Neuronal stem cell (in vitro differentiated cells): ENCODE measurements at regions not wholly inside any gene's neighbourhood (a gene's known extent, or its start where the extent isn't known, plus 50 kb on each side); places are given as distances from the start of the nearest gene placed in this dataset.
"Not testable (repeated sequence)": the region's sequence is repeated elsewhere in the genome, so short reads cannot be mapped to it uniquely, and the experiment has no call there.

Experiments used
- DNase-seq: peaks from one replicate; pipeline ENCODE4 v3.0.0-alpha.2; 2013; ENCODE audit warnings: low spot score
- H2AFZ ChIP-seq: one replicate; pipeline ENCODE4 v1.6.1; 2013; ENCODE audit warnings: mild to moderate bottlenecking, low read length, inconsistent platforms
- H2AK5ac ChIP-seq: 2 replicates; pipeline ENCODE4 v1.6.1; 2013; ENCODE audit warnings: low read depth, mild to moderate bottlenecking, inconsistent platforms, low read length, moderate library complexity, mixed read lengths
- H2BK120ac ChIP-seq: 2 replicates; pipeline ENCODE4 v1.6.1; 2013; ENCODE audit warnings: low read depth, mild to moderate bottlenecking, inconsistent platforms, low read length, moderate library complexity, mixed read lengths
- H2BK12ac ChIP-seq: one replicate; pipeline ENCODE4 v1.6.1; 2013; ENCODE audit warnings: low read length, inconsistent platforms
- H2BK15ac ChIP-seq: 2 replicates; pipeline ENCODE4 v1.6.1; 2013; ENCODE audit warnings: mild to moderate bottlenecking, low read length, inconsistent platforms, mixed read lengths
- H2BK5ac ChIP-seq: one replicate; pipeline ENCODE4 v1.6.1; 2013; ENCODE audit warnings: inconsistent platforms, mild to moderate bottlenecking, low read length, moderate library complexity
- H3K14ac ChIP-seq: one replicate; pipeline ENCODE4 v1.6.1; 2013; ENCODE audit warnings: low read length, inconsistent platforms
- H3K18ac ChIP-seq: 2 replicates; pipeline ENCODE4 v1.6.1; 2013; ENCODE audit warnings: low read length, inconsistent platforms
- H3K23ac ChIP-seq: 2 replicates; pipeline ENCODE4 v1.6.1; 2013; ENCODE audit warnings: low read depth, mild to moderate bottlenecking, mixed read lengths, low read length, inconsistent platforms; ENCODE audit not compliant: poor library complexity
- H3K27ac ChIP-seq: replicated peaks from 3 replicates; pipeline ENCODE4 v1.5.1; 2013; ENCODE audit warnings: low read length, inconsistent platforms
- H3K27me3 ChIP-seq, 3 experiments: 2 replicates each; pipeline ENCODE4 v1.6.1; 2013; ENCODE audit warnings: low read length in 3 of 3, mild to moderate bottlenecking in 2 of 3, inconsistent platforms in 1 of 3, low read depth in 1 of 3, mixed read lengths in 1 of 3, moderate library complexity in 1 of 3; ENCODE audit not compliant: control insufficient read depth in 3 of 3, insufficient read depth in 3 of 3
- H3K36me3 ChIP-seq, 2 donors: replicated peaks in 1 of 2; 2 replicates each; pipeline ENCODE4 v1.6.1; 2013; ENCODE audit warnings: low read length in 2 of 2; ENCODE audit not compliant: control insufficient read depth in 2 of 2, insufficient read depth in 2 of 2
- H3K4ac ChIP-seq: 2 replicates; pipeline ENCODE4 v1.6.1; 2013; ENCODE audit warnings: inconsistent platforms, mild to moderate bottlenecking, low read length, moderate library complexity
- H3K4me1 ChIP-seq, 2 donors: 1 replicate in 1 of 2; 2 replicates in 1 of 2; pipeline ENCODE4 v1.6.1; 2013; ENCODE audit warnings: low read length in 2 of 2, low read depth in 1 of 2; ENCODE audit not compliant: control insufficient read depth in 2 of 2, insufficient read depth in 1 of 2
- H3K4me2 ChIP-seq: one replicate; pipeline ENCODE4 v1.6.1; 2013; ENCODE audit warnings: mild to moderate bottlenecking, low read length, inconsistent platforms; ENCODE audit not compliant: insufficient read depth, poor library complexity, severe bottlenecking
- H3K4me3 ChIP-seq, 2 donors: 2 replicates each; pipeline ENCODE4 v1.5.1; 2013; ENCODE audit warnings: low read length in 2 of 2, mild to moderate bottlenecking in 2 of 2, inconsistent platforms in 1 of 2, moderate library complexity in 1 of 2
- H3K79me1 ChIP-seq: one replicate; pipeline ENCODE4 v1.6.1; 2013; ENCODE audit warnings: low read depth, mild to moderate bottlenecking, inconsistent platforms, low read length, moderate library complexity
- H3K9ac ChIP-seq: one replicate; pipeline ENCODE4 v1.6.1; 2013; ENCODE audit warnings: mild to moderate bottlenecking, low read depth, low read length, inconsistent platforms; ENCODE audit not compliant: poor library complexity
- H3K9me3 ChIP-seq, 2 donors: replicated peaks in 1 of 2; 2 replicates each; pipeline versions ENCODE3 to v1.6.1; 2013; ENCODE audit warnings: low read length in 2 of 2, mild to moderate bottlenecking in 2 of 2, inconsistent platforms in 1 of 2, low read depth in 1 of 2, mixed read lengths in 1 of 2, moderate library complexity in 1 of 2; ENCODE audit not compliant: control insufficient read depth in 2 of 2, insufficient read depth in 1 of 2
- H4K8ac ChIP-seq: one replicate; pipeline ENCODE4 v1.6.1; 2013; ENCODE audit warnings: low read depth, mild to moderate bottlenecking, inconsistent platforms, low read length, moderate library complexity
- H4K91ac ChIP-seq: one replicate; pipeline ENCODE4 v1.6.1; 2013; ENCODE audit warnings: low read length, low read depth, mild to moderate bottlenecking, inconsistent platforms; ENCODE audit not compliant: poor library complexity
- WGBS, 2 donors: extraction: QIAGEN DNeasy Blood & Tissue Kit; methylation state at CpG; one replicate each; pipeline ENCODE4 v1.1.7; 2013; ENCODE audit warnings: missing lambda C conversion rate in 2 of 2, mixed read lengths in 1 of 2; ENCODE audit not compliant: insufficient read length in 2 of 2, insufficient replicate concordance in 1 of 2; ENCODE audit errors: extremely low coverage in 2 of 2; 5-methylcytosine and 5-hydroxymethylcytosine counted together

DNA sequence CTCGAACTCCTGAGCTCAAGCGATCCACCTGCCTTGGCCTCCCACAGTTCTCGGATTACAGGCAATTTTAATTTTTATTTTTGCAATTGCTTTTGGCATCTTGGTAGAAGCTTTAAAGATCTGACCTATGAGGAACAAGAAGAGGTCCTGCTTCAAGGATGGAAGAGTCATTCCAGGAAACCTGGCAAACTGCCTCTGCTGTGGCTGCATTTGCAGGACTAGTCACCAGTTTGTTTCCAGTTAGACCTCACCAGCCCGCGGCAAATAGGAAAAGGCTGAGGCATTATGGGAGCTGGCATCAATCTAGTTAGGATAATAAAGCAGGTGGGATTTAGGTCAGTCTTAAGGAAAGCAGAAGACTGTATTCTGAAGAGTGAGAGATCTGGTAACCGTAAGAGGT lies 51.9 kb upstream of the LAS1L start:
- H3K4ac ChIP-seq, result no peak overlapping the region
- H3K9ac ChIP-seq, result no peak overlapping the region

DNA sequence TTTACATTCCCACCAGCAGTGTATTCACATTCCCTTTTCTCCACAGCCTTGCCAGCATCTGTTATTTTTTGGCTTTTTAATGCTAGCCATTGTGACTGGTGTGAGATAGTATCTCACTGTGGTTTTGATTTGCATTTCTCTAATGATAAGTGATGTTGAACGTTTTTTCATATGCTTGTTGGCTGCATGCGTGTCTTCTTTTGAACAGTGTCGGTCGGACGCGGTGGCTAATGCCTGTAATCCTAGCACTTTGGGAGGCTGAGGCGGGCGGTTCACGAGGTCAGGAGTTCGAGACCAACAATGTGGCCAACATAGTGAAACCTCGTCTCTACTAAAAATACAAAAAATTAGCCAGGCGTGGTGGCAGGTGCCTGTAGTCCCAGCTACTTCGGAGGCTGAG lies 50.6 kb upstream of the LAS1L start:
- H2BK5ac ChIP-seq, H3K18ac ChIP-seq, H3K4ac ChIP-seq, H2BK15ac ChIP-seq, H3K14ac ChIP-seq, H3K4me1 ChIP-seq, H2BK120ac ChIP-seq, H3K4me3 ChIP-seq, H3K36me3 ChIP-seq, H4K91ac ChIP-seq, H2BK12ac ChIP-seq, H3K9me3 ChIP-seq, H3K4me2 ChIP-seq, H2AK5ac ChIP-seq, DNase-seq, H4K8ac ChIP-seq, H3K23ac ChIP-seq, H3K27ac ChIP-seq, H2AFZ ChIP-seq, H3K79me1 ChIP-seq, H3K9ac ChIP-seq: not testable (repeated sequence)
- WGBS, 2 donors, result no CpG with 5 or more reads among the region's 13 CpGs
- peaks cover 0 to 12% (median 0%) of the 10 kb centered on the region in 3 experiments for H3K27me3 ChIP-seq

More for the DNA sequence above, 51.9 kb upstream of the LAS1L start:
- Histone ChIP-seq H4K91ac (no peak overlapping the region), H3K9me3 (no peaks in the 10 kb centered on the region), H2BK15ac (no peak overlapping the region), H3K4me1 (peaks cover 0 to 2% of the 10 kb centered on the region in 2 donors), H3K27ac (no peak overlapping the region), H3K18ac (no peak overlapping the region), H3K23ac (no peak overlapping the region), H3K14ac (no peak overlapping the region), H2BK120ac (no peak overlapping the region), H2AFZ (no peak overlapping the region), H3K36me3 (no peaks in the 10 kb centered on the region), H3K4me2 (no peak overlapping the region), H3K27me3 (peaks cover 0 to 12% (median 0%) of the 10 kb centered on the region in 3 experiments), H3K4me3 (no peak overlapping the region), H4K8ac (no peak overlapping the region), H2AK5ac (no peak overlapping the region), H2BK12ac (no peak overlapping the region), H2BK5ac (no peak overlapping the region), H3K79me1 (no peaks in the 10 kb centered on the region)
- no peak for DNase-seq
- WGBS, 2 donors, result no CpG with 5 or more reads among the region's 6 CpGs
